ENCODE measurements at regions not wholly inside any gene's neighbourhood (a gene's known extent, or its start where the extent isn't known, plus 50 kb on each side); places are given as distances from the start of the nearest gene placed in this dataset.

DNA sequence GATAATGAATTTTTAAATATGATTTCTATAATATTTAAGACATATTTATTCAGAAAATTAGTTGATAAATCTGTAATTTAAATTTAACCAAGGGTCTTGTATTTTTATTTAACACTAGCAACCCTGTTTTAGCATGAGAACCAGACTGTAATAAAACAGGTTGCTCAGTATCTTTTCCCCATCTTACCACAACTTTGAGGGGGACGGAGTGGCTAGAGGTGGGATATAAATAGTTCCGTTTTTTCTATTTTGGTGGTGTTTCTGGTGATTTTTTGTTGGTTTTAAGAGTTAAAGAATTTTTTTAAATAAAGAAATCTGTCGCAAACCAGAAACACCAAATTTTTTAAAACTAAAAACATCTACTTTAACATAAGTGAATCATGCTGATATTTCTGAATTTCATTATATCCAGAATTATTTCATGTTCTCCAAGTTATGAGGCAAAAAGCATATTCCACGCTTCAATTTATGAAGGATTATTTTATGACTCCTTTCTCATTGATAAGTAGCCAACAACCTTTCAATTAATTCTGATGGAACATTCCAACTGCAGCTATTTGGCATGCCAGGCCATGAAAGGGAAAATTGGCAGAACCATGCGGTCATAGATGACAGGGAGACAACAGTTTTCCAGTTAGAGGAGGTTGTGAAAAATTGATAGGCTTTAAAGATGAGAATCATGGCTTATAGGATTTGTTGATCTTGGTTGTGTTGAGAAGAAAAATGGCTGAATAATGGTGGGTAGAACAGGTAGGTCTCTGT is 151.9 kb upstream of the CARMIL1 start:
- TF ChIP-seq SIN3A (IDR thresholded peaks at IDR 0.05; ENCODE audit: borderline replicate concordance, insufficient read depth, low read length) (no peak), POLR2AphosphoS5 (IDR thresholded peaks at IDR 0.05; ENCODE audit: low read depth, low read length) (no peak)
